Fibroblast of lung (primary cell): ENCODE measurements at regions not wholly inside any gene's neighbourhood (a gene's known extent, or its start where the extent isn't known, plus 50 kb on each side); places are given as distances from the start of the nearest gene placed in this dataset.
A peak's percentile ranks its signal among the peaks of the same experiment; 100 is the strongest.

Experiments used
- DNase-seq, 2 donors: peaks; one replicate each; pipeline versions ENCODE4 v3.0.0 to v3.0.0-alpha.2; 2010; ENCODE audit warnings: low read depth in 2 of 2
- H2AFZ ChIP-seq: 2 replicates; pipeline ENCODE4 v1.5.1; 2012; ENCODE audit warnings: low read length, control low read depth, inconsistent platforms
- H3K27ac ChIP-seq: 2 replicates; pipeline ENCODE4 v1.5.1; 2011; ENCODE audit warnings: low read length, control low read depth; ENCODE audit not compliant: insufficient read depth
- H3K27me3 ChIP-seq: 2 replicates; pipeline ENCODE4 v1.5.1; 2011; ENCODE audit warnings: mild to moderate bottlenecking, low read length; ENCODE audit not compliant: control insufficient read depth, insufficient read depth
- H3K36me3 ChIP-seq: 2 replicates; pipeline ENCODE4 v1.5.1; 2011; ENCODE audit warnings: low read length; ENCODE audit not compliant: control insufficient read depth, insufficient read depth
- H3K4me1 ChIP-seq: 2 replicates; pipeline ENCODE4 v1.5.1; 2011; ENCODE audit warnings: low read length; ENCODE audit not compliant: control insufficient read depth, insufficient read depth; ENCODE audit errors: extremely low read depth
- H3K4me2 ChIP-seq: 2 replicates; pipeline ENCODE4 v1.5.1; 2011; ENCODE audit warnings: low read length, control low read depth; ENCODE audit not compliant: insufficient read depth; ENCODE audit errors: extremely low read depth
- H3K4me3 ChIP-seq, 4 experiments: fragments of 200-600 bp in 1 of 4; sonication (generic) in 1 of 4; replicated peaks in 1 of 4; 2 replicates each; pipeline ENCODE4 v1.5.1; 2011 to 2016; ENCODE audit warnings: low read length in 4 of 4, low read depth in 3 of 4, mild to moderate bottlenecking in 3 of 4, control low read depth in 2 of 4, inconsistent platforms in 1 of 4, mixed read lengths in 1 of 4; ENCODE audit not compliant: insufficient read depth in 1 of 4; ENCODE audit errors: control extremely low read depth in 1 of 4
- H3K79me2 ChIP-seq: 2 replicates; pipeline ENCODE4 v1.5.1; 2012; ENCODE audit warnings: mild to moderate bottlenecking, low read length, inconsistent platforms; ENCODE audit not compliant: control insufficient read depth, insufficient read depth
- H3K9ac ChIP-seq: 2 replicates; pipeline ENCODE4 v1.5.1; 2011; ENCODE audit warnings: mild to moderate bottlenecking, low read length, control low read depth; ENCODE audit not compliant: insufficient read depth
- H3K9me3 ChIP-seq: 2 replicates; pipeline ENCODE4 v1.5.1; 2012; ENCODE audit warnings: low read depth, low read length; ENCODE audit not compliant: control insufficient read depth, insufficient read depth
- H4K20me1 ChIP-seq: 2 replicates; pipeline ENCODE4 v1.5.1; 2011; ENCODE audit warnings: low read length; ENCODE audit not compliant: control insufficient read depth, insufficient read depth; ENCODE audit errors: extremely low read depth
- CTCF ChIP-seq, 2 donors: IDR thresholded peaks in 1 of 2; conservative IDR thresholded peaks in 1 of 2; 1 replicate in 1 of 2; 2 replicates in 1 of 2; pipeline ENCODE4 v1.5.1; 2011 to 2012; ENCODE audit warnings: low read length in 2 of 2, control low read depth in 1 of 2, inconsistent platforms in 1 of 2, low read depth in 1 of 2, mild to moderate bottlenecking in 1 of 2
- EZH2 ChIP-seq: IDR thresholded peaks from 2 replicates; pipeline ENCODE4 v1.5.1; 2012; ENCODE audit warnings: low read length, control low read depth, mild to moderate bottlenecking; ENCODE audit errors: missing control alignments

- TF ChIP-seq EZH2, result no peak
- no peak for TF ChIP-seq CTCF (conservative IDR thresholded peaks at IDR 0.05 in 1 of 2, IDR thresholded peaks at IDR 0.05 in 1 of 2; ENCODE audit: low read depth in 1 of 2, low read length in 2 of 2)
- Histone ChIP-seq H3K27me3 (no peaks in the 10 kb centered on the region), H3K4me3 (no peak overlapping the region), H4K20me1 (no peaks in the 10 kb centered on the region), H3K4me2 (no peak overlapping the region), H3K9ac (no peak overlapping the region), H3K36me3 (no peaks in the 10 kb centered on the region), H3K27ac (no peak overlapping the region), H3K4me1 (no peaks in the 10 kb centered on the region), H3K9me3 (no peaks in the 10 kb centered on the region), H2AFZ (peak overlapping the region; percentile 65), H3K79me2 (no peaks in the 10 kb centered on the region)
- DNase-seq, result no peak
Measured at GRCh38 chr3:24641628-24642027, 147.0 kb upstream of the THRB start.

- Histone ChIP-seq H3K27ac (no peak overlapping the region), H3K4me3 (no peak overlapping the region), H3K4me1 (no peaks in the 10 kb centered on the region), H3K9me3 (no peaks in the 10 kb centered on the region), H3K9ac (no peak overlapping the region), H3K79me2 (no peaks in the 10 kb centered on the region), H3K27me3 (no peaks in the 10 kb centered on the region), H3K36me3 (no peaks in the 10 kb centered on the region), H4K20me1 (no peaks in the 10 kb centered on the region), H3K4me2 (no peak overlapping the region), H2AFZ (no peak overlapping the region)
- TF ChIP-seq CTCF (conservative IDR thresholded peaks at IDR 0.05 in 1 of 2, IDR thresholded peaks at IDR 0.05 in 1 of 2; ENCODE audit: low read depth in 1 of 2, low read length in 2 of 2), result no peak
- no peak for TF ChIP-seq EZH2
- DNase-seq, result no peak
Measured at GRCh38 chr3:24645047-24645446, 150.4 kb upstream of the THRB start.

GRCh38 chr3:24646790-24647189 lies 152.1 kb upstream of the THRB start:
- H2AFZ ChIP-seq, result no peak overlapping the region
- H3K4me2 ChIP-seq, result no peak overlapping the region
- H3K79me2 ChIP-seq, result no peaks in the 10 kb centered on the region
- DNase-seq, result no peak
- H3K27ac ChIP-seq, result no peak overlapping the region
- H3K27me3 ChIP-seq, result no peaks in the 10 kb centered on the region
- H3K9me3 ChIP-seq, result no peaks in the 10 kb centered on the region
- no peak overlapping the region for H3K9ac ChIP-seq
- H4K20me1 ChIP-seq, result no peaks in the 10 kb centered on the region
- H3K4me3 ChIP-seq, result no peak overlapping the region
- TF ChIP-seq EZH2, result no peak
- TF ChIP-seq CTCF (conservative IDR thresholded peaks at IDR 0.05 in 1 of 2, IDR thresholded peaks at IDR 0.05 in 1 of 2; ENCODE audit: low read depth in 1 of 2, low read length in 2 of 2), result no peak
- no peaks in the 10 kb centered on the region for H3K4me1 ChIP-seq
- H3K36me3 ChIP-seq, result no peaks in the 10 kb centered on the region
